Right ventricle myocardium inferior (tissue), 1 donor: ENCODE measurements at regions not wholly inside any gene's neighbourhood (a gene's known extent, or its start where the extent isn't known, plus 50 kb on each side); places are given as distances from the start of the nearest gene placed in this dataset.
"Not testable (repeated sequence)": the region's sequence is repeated elsewhere in the genome, so short reads cannot be mapped to it uniquely, and the experiment has no call there.

Experiments
- ATAC-seq: fragments of 200-7000 bp; cut with Tn5 transposase; one replicate; pipeline ENCODE4 v1.9.1; 2020; ENCODE audit warnings: mild to moderate bottlenecking, moderate library complexity
- DNase-seq: peaks from one replicate; pipeline ENCODE4 v3.0.0; 2021; ENCODE audit errors: missing footprints
- intact Hi-C: fragments of 100-400 bp; cut with DNase I; formaldehyde crosslinking; loops from one replicate; pipeline ENCODE4 v1.11.0; 2022
- donor health status: DM: no; HTN: yes; CAD: no; lungs with severe emphysema.

DNA sequence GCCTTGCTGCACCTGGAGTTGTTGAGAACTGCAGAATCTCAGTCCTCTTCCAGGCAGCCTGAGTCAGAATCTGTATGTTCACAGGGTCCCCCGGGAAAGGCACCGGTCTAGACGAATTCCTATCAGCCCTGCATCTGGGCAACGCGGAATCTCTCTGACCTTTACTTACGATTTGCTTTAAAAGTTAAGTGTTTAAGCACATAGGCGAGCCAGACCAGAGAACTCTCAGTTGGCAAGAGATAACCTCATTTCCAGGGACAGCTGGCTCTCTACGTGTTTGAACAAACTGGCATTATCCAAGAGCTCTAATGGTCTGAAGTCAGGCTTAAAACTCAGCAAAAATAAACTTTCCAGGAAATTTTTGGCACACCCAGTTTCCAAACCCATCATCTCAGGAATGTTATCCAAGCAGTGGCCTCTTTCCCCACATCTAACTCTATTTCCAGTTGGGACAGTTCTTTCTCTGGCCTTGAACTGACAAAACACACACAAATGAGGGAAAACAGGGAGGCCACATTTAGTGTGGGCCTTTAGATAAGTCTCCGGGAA, 53.4 kb downstream of the HES1 start:
- ATAC-seq (no peak), DNase-seq (no peak)
- intact Hi-C loops = no loop called here

DNA sequence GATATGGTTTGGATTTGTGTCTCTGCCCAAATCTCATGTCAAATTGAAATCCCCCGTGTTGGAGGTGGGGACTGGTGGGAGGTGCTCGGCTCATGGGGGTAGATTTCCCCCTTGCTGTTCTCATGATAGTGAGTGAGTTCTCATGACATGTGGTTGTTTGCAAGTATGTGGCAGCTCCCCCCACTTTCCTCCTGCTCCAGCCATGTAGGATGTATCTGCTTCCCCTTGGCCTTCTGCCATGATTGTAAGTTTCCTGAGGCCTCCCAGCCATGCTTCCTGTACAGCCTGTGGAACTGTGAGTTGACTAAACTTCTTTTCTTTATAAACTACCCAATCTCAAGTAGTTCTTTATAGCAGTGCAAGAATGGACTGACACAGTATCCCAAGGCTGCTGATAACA, 55.9 kb downstream of the HES1 start:
- DNase-seq, ATAC-seq, intact Hi-C loops: not testable (repeated sequence)

- DNase-seq = no peak
- intact Hi-C loops = no loop called here
- peak; percentile 43 for ATAC-seq
Observed at GRCh38 chr3:194194051-194194756, 58.3 kb downstream of the HES1 start.

GRCh38 chr3:194194757-194195085, 58.8 kb downstream of the HES1 start:
- ATAC-seq (no peak), DNase-seq (no peak)
- intact Hi-C loops = no loop called here

DNA sequence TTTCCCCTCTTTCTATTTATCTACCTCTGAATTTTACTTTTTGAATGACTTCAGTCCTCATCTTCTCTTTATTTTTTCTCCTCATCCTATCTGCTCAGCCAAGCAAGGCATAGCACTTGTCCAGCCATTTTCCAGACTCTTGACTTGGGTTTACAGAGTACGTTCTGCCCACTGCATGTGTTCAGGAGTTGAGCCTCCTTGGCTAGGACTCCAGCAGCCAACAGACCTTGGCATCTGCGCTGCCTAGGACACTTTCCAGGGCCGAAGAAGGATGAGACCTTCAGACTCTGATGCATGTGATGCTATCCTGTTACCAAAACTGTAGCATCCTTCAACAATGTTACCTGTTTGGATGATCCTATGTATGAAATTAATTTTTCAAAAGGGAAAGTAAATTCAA, 59.7 kb downstream of the HES1 start:
- intact Hi-C loops = no loop called here
- no peak for ATAC-seq

DNA sequence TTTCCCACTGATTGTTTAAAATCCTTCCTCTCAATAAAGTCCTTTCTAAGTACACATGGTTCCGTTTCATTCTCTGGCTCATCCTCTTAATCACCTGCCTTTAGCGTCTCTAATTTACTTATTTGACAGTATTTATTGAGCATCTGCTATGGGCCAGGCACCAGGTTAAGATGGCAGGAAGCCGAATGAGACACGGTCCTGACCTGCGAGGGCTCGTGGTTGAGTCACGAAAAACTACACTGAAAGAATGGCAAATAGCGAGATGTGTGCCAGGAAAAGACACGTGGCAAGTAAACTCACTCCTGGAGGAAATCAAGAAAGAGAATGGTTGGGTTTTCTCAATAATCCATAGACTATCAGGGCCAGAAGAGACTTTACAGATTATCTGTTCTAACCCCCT, 60.9 kb downstream of the HES1 start:
- intact Hi-C loops = no loop called here
- DNase-seq (no peak), ATAC-seq (no peak)

More for the DNA sequence above, 59.7 kb downstream of the HES1 start:
- DNase-seq = no peak

DNA sequence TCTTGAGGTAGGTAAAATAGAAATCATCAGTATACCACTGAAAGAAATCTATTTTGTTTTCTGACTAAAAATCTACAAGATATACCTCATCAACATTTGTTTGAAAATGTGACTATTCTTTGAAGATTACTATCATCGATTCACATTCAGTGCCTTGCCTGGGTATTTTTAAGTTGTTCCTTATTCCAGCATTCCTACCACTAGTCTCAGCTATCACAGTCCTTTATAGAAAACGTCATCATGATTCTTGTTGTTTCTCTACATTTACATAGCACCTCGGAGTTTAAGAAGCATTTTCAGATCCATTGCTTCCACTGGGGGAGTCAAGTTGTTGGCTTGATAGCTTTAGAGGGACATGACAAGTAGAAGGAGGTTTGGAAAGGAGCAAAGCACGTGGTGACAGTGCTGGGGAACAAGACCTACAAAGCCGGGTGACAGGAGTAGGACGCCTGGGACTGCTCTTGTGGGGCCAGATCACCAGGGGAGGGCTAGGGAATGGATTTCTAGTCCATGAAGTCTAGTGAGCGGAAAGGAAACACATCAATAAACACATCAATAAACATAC, 61.5 kb downstream of the HES1 start:
- intact Hi-C loops = no loop called here
- DNase-seq = no peak
- ATAC-seq = no peak

DNA sequence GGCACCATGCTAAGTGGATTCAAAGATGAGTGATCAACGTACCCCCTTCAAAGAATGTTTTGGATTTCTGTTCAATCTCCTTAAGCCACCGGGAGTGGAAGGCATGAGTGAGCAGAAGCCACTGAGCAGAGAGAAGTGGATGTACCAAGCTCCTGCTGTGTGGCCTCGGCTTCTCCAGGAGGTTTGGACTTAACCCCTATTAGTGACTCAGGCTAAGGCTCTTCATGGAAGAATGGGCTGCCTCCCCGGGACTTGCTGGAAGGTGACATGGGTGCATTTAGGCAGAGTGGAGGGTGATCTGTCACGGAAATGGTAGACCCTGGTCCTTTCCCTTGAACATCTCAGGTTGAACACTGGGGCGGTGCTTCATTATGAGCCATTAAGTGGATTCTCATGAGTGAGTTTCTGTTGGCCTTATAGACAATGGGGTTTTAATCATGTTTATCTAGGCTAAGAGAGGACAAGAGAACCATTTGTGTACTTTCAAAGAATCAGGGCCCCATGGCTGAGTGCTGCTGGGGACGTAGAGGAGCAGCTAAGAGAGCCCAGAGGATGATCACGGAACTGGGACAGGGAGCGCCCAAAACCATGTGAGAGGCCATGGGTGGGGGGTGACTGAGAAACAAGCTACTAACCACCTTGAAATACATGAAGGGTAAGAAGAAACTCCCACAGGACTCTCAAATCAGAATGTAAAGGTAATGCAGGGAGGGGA, 62.2 kb downstream of the HES1 start:
- intact Hi-C loops = no loop called here
- ATAC-seq (no peak), DNase-seq (no peak)

DNA sequence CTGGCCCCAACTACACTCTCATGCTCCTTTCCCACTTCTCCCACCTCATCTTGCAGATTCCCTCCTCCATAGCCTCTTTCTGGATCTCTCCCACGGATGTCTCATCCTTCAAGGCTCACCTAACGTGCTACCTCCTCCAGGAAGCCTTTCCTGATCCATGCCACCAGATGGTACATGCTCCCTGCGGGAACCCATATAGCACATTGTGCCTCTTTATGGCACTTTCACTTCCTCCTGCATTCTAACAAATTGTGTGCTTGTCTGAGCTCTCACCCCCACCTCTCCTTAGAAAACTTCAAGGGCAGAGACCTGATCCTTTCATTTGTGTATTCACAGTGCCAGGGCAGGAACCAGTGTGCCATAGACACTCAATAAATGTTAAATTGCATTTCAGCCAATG, 63.0 kb downstream of the HES1 start:
- ATAC-seq (no peak), DNase-seq (no peak)
- intact Hi-C loops = no loop called here

GRCh38 chr3:194200422-194201081, 64.6 kb downstream of the HES1 start:
- ATAC-seq (peak; percentile 58), DNase-seq (no peak)
- intact Hi-C loops = no loop called here

- no peak for ATAC-seq
- DNase-seq = no peak
- intact Hi-C loops = no loop called here
Observed at GRCh38 chr3:194201953-194202666, 66.2 kb downstream of the HES1 start.

- DNase-seq (no peak), ATAC-seq (no peak)
- intact Hi-C loops = no loop called here
Observed at GRCh38 chr3:194203482-194204041, 67.6 kb downstream of the HES1 start.

- ATAC-seq = no peak
- intact Hi-C loops = no loop called here
- DNase-seq = no peak
Observed at GRCh38 chr3:194204042-194204987, 68.4 kb downstream of the HES1 start.

DNA sequence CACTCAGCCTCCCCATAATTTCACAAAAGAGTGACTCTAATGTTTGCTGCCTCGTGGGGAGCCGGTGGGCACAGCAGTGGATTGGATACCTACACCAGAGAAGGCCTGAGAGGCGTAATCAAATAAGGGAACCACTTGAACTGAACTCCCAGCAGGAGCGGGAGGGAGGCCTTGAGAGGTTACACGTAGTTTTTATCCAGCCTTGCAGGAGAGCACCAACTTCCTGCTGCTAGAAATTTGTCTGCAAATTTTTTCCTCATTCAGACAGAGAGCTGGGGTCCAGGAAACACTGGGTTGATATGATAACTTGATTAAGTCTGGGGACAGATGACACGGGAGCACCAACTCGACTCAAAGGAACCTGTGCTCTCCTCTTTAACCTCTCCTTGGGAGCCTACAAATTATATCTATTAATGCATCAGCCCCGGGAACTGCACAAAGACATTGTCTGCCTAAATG, 69.8 kb downstream of the HES1 start:
- no peak for ATAC-seq
- no peak for DNase-seq

GRCh38 chr3:194206320-194206719, 70.4 kb downstream of the HES1 start:
- ATAC-seq (peak; percentile 61), DNase-seq (peak; percentile 79)
- intact Hi-C loops = no loop called here

More for the DNA sequence above, 69.8 kb downstream of the HES1 start:
- intact Hi-C loops = no loop called here

GRCh38 chr3:194208709-194209108, 72.8 kb downstream of the HES1 start:
- ATAC-seq (no peak), DNase-seq (no peak)
- intact Hi-C loops = no loop called here

- intact Hi-C loops = no loop called here
- no peak for DNase-seq
- ATAC-seq = no peak
Observed at GRCh38 chr3:194212161-194212844, 76.4 kb downstream of the HES1 start.
